Stimulated activated naive CD4-positive, alpha-beta T cell treated with Interleukin-2 at 50 U/mL for 16 hours (primary cell): ENCODE measurements at regions not wholly inside any gene's neighbourhood (a gene's known extent, or its start where the extent isn't known, plus 50 kb on each side); places are given as distances from the start of the nearest gene placed in this dataset.

Experiments used
- DNase-seq: peaks from one replicate; lab custom pipeline; 2025; lab: John Stamatoyannopoulos, UW

DNA sequence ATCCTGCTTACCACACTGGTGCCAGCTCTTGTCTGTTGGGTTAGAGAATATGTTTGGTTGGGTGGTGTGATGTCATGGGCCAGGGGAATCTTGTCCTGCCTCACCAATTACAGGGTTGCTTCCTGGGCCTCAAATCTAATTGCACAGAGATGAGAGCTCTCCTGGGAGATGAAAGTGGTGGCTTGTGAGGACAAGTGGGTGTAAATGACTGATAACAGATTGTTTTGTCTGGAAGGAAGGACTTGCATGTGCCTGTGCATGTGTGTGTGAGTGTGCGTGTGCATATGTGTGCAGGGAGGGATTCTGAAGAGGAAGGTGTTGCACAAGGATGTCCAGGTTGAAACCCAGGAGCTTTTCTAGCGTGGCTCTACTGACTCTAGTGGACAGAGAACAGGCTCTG, 271.9 kb downstream of the LOXHD1 start:
- no peak for DNase-seq

DNA sequence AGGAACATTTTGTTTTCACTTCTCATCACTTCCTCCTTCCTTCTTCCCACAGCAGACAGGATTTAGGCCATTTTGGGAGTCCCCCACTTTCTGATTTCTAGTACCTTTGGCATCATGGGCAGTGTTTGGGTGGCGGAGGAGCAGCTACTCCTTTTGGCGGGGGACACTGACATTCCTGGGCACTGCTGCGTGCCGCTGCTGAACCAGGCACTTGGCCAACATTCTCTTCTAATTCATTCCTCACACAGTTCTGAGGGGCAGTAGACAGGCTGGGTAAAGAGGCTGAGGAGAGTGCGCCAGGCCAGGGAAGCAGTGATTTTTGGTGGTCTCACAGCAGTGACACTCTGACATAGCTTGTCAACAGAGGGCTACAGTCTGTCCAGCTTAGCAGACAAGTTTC, 270.2 kb downstream of the LOXHD1 start:
- DNase-seq: no peak

GRCh38 chr18:46387441-46388131, 269.4 kb downstream of the LOXHD1 start:
- no peak for DNase-seq

- no peak for DNase-seq
Measured at GRCh38 chr18:46388286-46388685, 268.7 kb downstream of the LOXHD1 start.

GRCh38 chr18:46392576-46392975, 264.4 kb downstream of the LOXHD1 start:
- DNase-seq: no peak

- no peak for DNase-seq
Measured at GRCh38 chr18:46393230-46393629, 263.8 kb downstream of the LOXHD1 start.

- no peak for DNase-seq
Measured at GRCh38 chr18:46393961-46394360, 263.1 kb downstream of the LOXHD1 start.

DNA sequence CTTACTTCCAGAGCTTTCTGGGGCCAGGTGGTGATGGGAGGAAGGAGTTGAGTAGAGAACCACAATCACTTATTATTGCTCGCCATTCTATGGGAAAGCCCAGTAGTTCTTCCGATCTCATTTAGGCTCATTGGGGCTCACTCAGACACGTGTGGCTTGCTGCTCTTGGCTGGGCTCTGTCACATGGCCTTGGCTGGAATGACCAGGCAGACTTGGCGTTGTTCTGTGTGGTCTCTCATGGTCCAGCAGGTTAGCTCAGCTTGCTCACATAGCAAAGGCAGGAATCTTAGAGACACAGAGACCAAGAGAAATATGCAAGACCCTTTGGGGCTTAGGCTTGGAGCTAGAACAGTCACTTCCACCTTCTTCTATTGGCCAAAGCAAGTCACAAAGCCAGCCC, 261.2 kb downstream of the LOXHD1 start:
- DNase-seq: no peak

DNA sequence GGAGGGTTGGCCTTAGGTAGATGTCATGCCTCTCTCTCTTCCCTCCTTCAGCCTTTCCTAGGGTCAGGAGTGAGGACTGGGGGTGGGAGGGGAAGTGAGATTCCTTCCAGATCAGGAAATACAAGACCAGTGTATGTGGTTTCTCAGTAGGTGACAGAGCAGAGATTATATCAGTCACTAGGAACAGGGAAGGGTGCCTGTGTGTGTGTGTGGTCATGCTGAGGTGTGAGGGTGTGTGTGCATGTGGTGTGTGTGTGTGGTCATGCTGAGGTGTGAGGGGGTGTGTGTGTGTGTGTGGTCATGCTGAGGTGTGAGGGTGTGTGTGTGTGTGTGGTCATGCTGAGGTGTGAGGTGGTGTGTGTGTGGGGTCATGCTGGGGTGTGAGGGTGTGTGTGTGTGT, 259.8 kb downstream of the LOXHD1 start:
- no peak for DNase-seq

GRCh38 chr18:46398005-46398404, 259.0 kb downstream of the LOXHD1 start:
- DNase-seq: no peak

DNA sequence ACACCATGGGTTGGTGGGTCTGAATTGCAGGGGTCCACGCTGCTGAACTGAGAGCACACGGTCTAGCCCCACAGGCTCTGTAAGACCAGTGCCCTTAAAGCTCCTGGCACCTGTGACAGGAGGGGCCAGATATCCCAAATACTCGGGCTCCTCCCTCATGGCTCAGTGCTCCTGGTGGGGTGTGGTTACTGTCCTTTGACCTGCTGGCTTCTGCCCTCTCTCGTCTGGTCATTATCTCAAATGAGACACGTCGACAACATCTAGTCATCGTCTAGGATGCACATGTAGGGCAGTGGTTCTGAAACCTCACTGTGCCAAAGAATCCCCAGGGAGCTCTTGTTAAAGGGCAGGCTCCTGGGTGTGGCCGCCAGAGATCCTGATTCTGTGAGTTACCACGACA, 258.4 kb downstream of the LOXHD1 start:
- DNase-seq: no peak

DNA sequence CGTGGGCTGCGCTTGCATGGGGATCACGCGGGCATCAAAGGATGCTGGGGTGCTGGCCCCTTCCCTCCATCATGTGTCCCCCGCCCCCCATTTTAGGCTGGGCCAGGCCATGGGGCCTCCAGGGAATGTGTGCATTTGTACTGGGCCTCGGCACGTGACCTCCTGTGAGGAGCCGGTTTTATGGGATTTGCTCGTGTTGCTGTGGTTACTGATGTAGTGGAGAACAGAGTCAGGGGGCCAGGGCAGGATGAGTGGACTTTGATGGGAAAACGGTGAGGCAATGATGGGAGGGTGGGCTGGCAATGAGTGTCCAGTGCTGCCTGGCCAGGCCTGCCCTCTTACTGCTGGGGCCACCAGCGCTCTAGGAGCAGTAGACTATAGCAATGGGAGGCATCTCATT, 257.7 kb downstream of the LOXHD1 start:
- DNase-seq: no peak

DNA sequence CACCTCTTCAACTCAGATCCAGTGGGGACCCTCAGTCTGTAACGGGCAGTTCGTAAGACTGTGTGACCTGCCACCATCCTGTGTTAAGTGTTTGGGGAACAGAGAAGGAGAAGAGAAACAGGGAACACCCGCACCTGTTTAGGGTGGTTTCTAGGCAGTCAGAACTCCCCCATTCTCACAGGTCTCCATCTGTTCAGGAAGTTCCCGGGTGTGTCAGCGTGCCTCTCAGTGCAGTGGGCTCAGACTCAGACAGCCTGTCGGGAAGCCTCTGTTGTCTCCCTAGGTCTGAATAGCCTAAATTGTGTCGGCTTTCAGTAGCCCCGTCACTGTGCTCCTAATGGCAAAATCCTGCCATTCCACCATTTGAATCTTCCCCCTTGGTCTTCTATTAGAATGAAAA, 256.6 kb downstream of the LOXHD1 start:
- no peak for DNase-seq

GRCh38 chr18:46401486-46402070, 255.4 kb downstream of the LOXHD1 start:
- no peak for DNase-seq

DNA sequence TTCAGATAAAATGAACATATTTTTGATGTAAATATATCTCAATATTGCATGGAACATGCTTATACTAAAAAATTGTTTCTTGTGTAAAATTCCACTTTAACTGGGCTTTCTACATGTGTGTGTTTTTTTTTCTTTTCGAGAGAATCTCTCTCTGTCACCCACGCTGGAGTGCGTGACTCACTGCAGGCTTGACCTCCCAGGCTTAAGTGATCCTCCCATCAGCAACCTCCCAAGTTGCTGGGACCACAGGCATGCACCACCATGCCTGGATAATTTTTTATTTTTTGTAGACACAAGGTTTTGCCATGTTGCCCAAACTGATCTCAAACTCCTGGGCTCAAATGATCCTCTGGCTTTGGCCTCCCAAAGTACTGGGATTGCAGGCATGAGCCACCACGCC, 254.6 kb downstream of the LOXHD1 start:
- no peak for DNase-seq

GRCh38 chr18:46402945-46403344, 254.1 kb downstream of the LOXHD1 start:
- DNase-seq: no peak

DNA sequence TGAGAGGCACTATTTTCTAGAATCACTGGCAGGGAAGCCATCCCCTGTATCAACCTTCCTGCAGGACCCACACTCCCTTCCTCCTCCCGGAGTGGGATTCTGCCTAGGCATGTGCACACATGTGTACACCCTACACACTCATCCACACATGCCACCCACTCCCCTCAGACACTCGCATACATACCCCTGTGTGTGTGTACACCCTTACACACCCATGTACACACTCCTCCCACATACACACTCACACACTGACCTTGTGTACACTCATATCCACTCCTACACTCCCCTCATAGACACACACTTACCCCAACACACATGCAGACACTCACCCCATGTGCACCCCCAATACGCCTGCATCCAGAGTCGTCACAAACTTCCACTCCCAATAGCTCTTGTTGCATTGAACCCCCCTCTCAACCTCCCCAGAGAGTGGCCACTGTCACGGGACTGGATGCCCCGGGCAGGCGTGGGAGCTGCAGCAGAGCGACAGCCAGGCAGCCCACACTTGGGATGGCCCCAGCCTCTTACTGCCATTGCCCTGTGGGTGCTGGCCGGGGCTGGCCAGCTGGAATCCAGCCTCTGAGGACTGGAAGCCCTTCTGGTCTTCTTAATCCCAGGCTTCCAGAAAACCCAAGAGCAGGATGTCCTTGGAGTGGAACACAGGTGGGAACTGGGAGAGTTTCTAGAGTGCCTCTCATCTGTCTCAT, 251.0 kb downstream of the LOXHD1 start:
- DNase-seq: no peak

DNA sequence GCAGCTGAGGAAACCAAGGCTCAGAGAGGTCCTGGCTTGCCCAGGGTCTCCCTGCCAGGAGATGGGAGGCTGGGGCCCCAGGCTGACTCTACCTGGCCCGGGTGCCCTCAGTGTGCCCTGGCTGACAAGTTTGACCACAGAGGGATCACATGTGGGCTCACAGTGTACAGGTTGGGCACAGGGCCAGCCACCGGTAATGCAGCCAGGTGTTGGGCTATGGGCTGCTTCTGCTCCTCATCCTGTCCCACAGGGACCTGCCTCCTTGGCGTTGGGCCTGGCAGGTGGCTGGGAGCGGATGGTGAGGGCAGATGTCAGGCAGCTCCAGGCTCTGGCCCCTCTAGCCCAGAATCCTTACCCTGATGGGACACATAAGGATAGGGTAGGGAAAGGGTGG, 250.5 kb downstream of the LOXHD1 start:
- DNase-seq: no peak

DNA sequence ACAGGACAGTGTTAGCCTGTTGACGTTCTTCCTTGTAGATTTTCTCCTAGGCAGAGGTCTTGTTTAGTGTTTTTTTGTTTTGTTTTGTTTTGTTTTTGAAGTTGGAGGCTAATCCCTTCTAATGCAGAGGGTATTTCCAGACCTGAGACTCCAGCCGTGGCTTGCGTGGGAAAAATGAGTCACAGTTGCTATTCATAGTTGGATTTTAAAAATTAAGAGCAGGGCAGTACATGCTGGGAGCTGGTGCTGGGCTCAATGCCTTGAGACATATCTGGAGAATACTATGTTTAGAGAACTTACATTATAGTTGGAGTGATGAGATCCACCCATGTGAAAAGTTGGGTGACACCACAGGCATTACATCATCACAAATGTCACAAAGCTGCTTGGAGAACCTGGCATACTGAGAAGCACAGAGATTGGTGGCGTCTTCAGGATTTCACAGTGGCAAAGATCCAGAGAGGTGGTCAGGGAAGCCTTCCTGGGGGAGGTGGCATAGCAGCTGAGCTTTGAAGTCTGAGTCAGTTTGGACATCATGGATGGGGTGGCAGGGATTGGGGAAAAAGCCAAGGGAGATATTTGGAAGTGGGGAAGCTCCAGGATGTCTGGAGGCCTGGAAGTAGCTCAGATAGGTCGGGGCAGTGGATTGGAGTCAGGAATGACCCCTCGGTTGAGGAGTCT, 249.4 kb downstream of the LOXHD1 start:
- DNase-seq: no peak

DNA sequence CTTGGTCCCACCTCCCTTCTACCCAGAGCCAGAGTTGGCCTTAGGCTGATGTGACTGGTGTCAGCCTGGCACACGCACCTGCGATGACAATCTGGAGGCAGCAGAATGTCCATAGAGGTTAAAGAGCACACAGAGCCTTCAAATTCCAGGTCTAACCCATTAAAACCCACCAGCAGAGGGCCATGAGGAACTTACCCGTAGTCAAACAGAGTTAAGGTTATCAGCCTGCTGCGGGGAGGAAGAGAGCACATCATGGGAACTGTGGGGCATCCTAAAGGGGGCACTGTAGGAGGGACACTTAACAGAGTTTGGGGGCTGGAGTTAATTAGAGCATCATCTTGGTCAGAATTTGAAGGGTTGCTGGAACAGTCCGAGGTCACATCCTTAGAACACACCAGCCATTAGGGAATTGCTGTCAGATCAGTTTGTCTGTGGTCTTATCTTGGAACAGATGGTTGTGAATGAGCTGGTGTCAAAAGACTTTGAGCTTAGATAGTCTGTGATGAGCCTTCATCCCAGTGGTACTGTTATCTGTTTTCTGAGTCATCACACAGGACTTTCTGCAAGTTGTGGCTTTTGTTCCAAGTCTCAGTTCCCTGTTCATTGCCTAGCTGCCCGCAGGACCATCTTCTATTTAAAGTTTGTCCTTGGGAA, 248.6 kb downstream of the LOXHD1 start:
- DNase-seq: no peak

DNA sequence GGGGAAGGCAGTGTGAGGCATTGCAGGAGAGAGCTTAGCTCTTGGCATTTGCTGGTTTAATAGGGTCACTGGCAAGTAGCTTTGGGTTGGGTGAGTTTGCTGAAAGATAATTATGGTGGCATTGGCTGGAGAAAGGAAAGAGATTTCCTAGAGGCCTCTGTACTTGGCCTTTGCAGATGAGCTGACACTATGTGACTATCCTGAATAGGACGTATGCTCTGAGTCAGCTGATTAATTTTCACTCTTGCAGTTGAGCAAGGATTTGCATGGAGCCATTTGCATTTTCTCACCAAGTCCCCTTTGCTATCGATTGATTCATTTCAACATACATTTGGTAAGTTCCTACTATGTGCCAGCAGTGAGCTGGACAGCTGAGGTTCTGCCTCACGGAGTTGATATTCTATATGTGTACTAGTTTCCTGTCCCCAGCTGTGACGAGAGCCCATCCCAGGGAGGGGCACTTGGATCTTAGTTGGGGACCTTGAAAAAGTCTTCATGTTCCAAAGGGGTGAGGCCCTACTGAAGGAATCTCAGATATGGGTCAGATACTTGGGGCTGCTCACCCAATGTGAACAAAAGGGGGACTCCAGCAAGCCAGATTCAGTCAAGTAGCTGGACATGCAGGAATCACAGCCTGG, 245.7 kb downstream of the LOXHD1 start:
- no peak for DNase-seq
